NCI-H2171 treated with DMSO at 0.1 percent for 48 hours (cell line): ENCODE measurements at regions not wholly inside any gene's neighbourhood (a gene's known extent, or its start where the extent isn't known, plus 50 kb on each side); places are given as distances from the start of the nearest gene placed in this dataset.

ENCODE experiments used
- DNase-seq: peaks from one replicate; lab custom pipeline; 2025; lab: John Stamatoyannopoulos, UW

DNA sequence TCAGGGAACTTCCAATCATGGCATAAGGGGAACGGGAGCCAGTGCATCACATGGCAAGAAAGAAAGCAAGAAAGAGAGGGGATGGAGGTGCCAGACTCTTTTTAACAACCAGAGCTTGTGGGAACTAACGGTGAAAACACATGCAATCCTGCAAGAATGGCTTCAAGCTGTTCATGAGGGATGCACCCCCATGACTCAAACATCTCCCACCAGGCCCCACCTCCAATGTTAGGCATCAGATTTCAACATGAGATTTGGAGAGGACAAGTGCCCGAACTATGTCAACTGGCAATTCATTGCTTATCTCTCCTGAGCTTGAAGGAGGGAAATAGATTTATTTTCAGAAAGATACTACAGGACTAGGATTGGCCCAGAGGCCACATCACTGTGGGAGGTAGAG, 270.0 kb downstream of the SLC4A3 start:
- no peak for DNase-seq

DNA sequence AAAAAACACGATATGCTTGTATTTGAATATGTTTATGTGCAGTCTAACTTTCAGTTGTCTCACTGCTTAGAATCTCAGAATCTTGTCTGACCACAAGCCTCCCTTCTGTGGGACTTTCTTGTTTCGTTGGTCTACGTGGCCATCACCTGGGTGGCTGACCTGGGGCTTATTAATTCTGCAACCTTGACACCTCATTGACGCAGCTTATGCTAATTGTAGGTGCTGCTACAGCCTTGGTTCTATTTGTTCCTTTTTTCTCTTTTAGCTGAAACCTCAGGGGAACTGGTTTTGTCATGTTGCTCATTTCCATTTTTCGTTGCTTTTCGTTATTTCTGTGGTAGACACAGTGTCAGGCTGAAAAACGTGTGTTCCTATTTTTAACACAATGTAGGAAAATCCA, 273.7 kb downstream of the SLC4A3 start:
- no peak for DNase-seq

DNA sequence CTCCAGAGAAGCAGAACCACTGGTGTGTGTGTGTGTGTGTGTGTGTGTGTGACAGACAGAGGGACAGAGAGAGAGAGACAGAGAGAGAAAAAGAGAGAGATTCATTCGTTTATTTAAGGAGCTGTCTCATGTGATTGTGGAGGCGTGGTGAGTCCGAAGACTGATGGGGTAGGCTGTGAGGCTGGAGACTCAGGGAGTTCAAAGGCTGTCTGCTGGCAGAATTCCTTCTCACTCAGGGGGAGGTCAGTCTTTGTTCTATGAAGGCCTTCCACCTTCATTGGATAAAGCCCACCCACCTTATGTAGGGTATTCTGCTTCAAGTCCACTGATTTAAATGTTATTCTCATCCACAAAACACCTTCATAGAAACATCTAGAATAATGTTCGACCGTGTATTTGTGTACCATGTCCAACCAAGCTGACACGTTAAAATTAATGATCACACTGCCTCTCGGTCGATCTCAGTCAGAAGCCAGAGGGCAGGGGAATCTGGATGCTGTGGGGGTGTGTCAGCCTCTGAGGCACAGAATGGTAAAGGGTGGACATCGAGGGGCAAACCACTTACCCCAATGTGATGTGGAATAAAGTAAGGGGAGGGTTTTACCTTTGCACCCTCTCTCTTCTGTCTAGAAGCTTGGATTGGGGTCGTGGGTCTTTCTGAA, 275.6 kb downstream of the SLC4A3 start:
- no peak for DNase-seq

DNA sequence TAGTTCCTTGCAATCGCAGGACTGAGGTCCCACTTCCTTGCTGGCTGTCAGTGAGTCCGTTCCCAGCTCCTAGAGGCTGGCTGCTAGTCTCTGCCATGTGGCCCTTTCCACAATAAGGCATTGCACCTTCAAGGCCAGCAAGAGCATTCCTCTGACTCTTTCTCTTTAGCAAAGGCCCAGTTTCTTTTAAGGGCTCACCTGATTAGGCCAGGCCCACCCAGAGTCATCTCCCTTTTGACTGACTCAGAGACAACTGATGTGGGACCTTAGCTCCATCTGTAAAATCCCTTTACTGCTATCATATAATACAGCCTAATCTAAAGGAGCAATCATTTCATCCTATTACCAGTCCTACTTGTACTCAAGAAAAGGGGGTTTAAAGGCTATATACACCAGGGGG, 278.2 kb downstream of the SLC4A3 start:
- no peak for DNase-seq

DNA sequence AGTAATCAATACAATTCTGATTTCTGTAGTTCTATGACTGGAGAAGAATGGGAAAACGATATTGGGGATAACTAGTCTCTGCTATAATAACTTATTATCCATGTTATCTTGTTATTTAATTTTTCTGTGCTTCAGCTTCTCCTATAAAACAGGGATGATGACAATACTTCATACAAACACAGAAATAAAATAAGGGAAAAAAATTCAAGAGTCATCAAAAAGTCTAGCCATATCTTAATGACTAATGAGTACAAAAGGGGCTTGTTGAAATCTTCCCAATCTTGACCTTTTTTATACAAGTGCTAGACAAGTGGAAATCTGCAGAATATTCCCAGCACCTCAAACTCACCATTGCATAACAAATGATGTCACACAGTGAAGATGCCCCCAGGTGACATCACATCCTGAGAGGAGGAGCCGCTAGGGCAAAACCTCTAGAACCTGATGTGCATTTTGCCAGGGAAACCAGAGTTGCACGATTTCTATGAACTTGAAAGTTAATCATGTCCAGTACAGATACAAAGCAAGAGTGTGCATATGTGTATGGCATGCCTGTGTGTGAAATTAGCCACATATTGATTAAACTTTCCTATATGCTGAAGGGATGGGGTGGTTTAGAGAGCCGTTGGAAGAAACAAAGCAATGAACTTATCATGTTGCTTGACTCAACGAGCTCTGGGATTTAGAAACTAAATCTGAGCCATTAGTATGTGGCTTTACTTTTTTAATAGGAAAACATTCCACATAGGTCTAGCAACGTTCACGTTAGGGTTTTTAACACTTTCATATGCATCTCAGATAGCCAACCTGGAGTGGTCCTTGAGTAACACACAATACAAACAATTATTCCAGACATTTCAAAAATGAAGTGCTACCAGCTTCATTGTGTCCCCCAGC, 278.9 kb downstream of the SLC4A3 start:
- DNase-seq, result no peak

DNA sequence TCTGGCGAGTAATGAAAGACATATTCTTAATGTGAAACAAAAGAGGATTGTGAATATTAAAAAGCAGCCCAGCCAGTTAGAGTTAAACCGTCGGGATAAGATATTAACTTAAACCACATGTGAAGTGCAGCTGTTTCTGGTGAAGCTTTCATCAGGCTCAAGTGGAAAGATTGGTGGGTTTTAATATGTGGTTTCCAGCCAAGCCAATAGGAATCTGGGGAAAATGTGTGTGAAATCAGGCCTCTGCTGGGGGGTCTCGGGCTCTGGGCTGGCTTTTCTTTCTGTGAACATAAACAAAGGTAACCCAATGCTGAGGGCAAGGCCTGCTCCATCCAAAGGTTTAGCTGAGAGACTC, 279.6 kb downstream of the SLC4A3 start:
- DNase-seq, result no peak

DNA sequence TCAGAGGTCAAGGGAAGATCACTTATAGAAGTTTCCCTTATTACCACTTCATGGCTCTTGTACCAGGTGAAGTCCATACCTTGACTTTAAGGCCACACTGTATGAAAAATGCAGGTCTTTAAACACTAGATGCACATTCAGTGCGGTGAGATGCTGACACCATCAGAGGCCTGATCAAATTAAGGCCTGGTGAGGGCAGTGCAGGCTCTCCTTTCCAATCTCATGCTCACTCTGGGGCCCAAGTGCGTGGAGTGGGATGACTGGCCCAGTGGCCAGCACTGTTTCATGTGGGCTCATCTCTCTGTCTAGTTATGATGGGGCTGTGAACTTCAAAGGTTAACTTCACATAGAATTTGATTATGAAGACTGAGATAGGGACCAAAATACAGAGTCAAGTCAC, 281.1 kb downstream of the SLC4A3 start:
- DNase-seq, result no peak

DNA sequence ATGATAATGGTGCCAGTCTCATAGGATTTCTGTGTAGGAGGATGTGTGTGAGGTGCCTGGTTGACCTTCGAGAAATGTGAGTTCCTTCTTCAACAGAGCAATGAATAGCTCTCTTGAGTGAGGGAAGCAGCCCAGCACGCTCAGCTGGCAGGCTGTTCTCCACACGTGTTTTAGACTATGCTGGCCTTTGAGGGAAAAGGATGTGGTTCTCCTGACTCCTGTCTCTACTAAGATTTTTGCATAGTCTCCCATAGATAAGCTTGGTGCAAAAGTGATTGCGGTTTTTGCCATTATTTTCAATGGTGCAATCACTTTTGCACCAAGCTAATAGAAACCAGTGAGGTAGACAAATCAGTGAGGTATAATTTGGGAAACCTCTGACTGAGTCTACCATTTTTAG, 284.1 kb downstream of the SLC4A3 start:
- DNase-seq, result no peak

DNA sequence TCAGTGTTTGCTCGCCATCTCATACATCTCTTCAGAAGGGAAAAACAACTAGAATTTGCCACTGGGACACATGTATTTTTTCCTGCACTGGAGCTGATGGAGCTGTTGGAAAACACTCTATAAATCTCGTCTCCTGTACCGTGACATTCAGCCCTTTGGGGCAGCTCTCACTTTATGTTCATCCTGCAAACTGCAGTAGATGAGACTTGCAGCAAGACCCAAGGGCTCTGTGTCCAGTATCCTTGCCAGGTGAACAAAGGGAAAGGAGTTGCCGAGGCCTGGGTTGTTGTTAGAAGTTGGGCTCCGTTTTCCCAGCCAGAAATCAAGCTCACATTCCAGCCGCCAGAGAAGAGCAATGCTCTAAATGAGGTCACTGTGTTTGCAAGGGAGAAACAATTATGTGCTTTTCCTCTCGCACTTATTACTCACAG, 285.1 kb downstream of the SLC4A3 start:
- no peak for DNase-seq

DNA sequence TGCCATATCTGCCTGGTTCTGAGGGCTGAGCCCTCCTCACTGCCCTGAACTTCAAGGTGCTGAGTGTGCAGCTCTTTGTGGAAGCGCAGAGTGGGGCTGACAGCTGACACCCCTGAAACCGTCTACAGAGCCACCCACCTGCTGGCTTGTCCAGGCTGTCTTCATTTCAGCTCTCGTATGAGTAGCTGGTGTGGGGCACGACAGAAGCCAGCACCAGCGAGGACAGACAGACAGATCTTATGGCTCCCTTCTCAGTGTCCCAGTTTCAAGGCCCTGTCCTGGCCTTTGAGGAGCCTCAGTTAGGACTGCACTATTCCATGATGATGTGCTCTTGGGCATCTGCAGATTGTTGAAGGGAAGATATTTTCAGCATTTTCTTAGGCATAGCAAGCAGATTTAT, 287.1 kb downstream of the SLC4A3 start:
- DNase-seq, result no peak

DNA sequence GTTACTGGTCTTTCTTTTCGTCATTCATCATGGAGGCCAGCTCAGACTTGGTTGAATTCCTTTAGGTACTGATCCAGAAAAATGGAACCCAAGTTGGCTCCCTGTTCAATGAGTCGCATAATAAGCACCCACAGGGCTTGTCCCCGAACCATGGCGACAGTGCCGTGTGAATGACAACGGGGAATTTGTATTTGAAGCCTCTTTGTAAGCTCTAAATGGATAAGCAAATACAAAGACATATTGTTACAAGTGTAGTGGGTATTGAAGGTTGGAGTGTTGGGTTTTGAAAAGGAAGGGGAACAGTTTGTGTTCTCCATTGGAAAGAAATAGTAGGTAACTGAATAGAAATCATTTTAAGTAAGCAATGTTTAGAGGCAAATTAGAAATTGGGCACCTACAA, 288.9 kb downstream of the SLC4A3 start:
- DNase-seq, result no peak

DNA sequence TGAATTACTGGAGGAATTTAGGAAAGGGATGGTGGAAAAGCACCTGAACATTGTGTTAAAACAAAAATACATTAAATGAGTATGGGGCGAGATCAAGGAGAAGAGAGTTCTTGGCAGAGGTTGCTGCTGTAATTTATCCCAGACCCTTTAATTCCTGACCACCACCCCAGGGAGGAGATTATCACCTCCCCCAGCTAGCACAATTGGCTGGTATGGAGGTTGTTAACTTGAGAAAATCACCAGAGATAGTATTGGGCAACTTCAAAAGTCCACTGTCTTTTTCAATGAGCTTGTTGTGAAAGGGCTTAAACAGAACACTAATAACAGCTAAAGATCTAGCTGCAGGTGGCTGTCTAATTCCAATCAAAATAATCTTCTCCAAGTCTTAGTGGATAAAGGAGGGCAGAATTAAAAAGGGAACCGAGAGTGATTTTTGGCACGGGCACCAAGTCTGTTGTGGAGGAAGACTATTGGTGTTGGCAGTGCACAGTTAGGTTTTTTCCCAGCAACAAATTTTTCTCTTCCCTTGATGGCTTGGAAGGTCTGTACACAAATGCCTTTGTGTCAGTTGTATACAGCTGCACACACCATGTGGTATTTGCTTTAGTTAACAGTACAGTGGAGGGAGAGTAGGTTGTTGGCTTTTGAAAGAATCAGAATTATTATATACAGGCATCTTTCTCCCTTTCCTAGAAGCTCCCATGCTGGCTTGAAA, 289.5 kb downstream of the SLC4A3 start:
- no peak for DNase-seq

DNA sequence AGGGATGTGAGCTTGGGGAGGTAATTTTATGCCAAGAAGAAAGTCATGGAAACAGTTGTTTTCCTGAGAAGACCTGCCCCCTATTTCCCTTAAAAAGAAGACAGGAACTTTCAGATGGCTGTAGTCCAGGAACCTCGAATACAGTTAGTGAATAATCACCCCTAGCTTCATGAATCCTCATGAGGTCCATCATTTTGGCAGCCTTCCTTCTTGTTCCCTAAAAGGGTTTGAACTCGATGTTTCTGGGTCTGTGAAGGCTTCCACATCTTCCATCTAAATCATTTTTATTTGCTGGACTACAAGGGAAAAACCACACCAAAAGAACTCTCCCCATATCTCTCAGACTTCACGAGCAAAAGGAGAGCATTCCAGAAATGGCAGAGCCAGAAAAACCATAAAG, 290.8 kb downstream of the SLC4A3 start:
- DNase-seq, result no peak

DNA sequence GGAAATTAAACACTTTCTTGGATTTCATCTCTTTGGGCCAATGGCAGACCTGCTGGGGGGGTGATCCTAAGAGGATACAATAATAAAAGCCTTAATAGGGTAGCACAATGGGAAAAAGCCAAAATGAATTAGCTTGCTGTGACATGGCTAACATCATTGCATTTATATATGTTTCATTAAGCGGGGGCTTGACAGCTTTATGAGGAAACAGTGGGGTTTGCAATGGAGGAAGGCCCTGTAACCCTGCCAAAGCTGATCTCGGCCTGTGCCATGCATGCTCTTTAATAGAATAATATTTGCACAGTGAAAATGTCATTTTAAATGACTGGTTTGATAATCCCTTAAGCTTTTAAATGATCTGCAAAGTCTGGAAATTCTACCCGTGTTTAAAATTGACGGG, 291.5 kb downstream of the SLC4A3 start:
- no peak for DNase-seq

DNA sequence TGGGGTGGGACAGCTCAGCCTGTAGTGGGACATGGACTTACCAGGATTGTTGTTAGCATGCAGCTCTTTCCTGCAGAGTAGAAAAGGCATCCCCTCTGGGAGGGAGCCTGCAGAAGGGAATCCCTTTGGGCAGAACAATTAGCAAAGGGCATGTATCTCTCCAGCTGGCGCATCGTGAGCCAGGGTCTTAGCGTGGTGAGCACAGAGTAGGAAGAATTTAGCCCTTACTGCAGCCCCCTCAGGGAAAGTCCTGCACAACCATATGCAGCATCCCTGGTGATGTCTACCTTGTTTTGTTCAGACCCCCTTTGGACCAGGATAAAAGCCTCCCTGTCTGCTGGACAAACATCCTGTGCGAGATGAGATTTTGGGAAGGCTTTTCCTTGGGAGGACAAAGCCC, 292.1 kb downstream of the SLC4A3 start:
- DNase-seq, result no peak

DNA sequence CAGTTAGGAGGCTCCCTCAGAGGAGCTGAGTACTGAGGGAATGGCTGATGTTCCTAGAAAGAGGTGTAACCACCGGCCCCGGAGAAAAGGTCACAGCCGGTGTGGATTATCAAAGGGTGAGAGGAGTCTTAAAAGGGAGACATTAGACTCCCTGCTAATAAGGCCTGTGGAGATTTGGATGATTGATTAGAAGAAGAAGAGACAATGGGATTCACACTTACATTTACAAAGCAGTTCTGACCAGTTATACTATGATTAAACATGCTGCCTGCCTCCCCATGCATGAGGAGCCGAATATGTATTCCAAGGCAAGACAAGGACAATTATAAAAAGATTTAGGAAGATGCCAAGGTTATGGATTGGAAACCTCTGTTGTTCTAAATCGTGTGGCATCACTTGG, 302.4 kb downstream of the SLC4A3 start:
- DNase-seq, result no peak

DNA sequence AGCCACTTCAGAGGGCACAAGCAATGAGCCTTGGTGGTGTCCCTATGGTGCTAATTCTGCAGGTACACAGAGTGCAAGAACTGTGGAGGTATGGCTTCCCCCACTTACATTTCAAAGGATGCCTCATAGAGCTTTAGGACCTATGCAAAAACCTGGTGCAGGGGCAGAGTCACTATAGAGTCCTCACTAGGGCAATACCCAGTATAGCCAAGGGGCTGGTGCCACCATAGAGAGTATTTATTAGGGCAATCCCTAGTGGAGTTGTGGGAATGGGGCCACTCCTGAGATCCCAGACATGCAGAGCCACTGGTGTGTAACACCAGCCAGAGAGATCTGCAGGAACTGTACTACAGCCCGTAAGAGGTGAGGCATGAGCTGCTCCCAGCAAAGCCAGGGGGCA, 312.2 kb downstream of the SLC4A3 start:
- no peak for DNase-seq

DNA sequence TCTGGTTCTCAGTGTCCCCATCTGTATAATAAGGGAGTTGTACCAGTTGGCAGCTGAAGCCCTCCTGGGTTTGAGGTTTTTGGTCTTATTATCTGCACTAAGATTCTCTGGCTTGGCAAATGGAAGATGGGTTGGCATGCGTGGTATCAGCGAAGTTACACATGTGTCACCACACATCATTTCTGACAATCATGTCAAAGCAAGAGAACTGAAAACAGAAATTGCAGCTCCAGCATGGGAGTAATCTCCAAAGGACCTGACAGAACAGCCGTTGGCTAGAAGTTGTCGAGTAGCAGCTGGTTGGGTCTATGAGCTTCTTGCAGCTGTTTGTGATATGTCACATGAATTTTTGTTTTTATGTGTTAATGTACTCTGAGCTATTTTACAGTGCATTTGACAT, 317.4 kb downstream of the SLC4A3 start:
- no peak for DNase-seq

DNA sequence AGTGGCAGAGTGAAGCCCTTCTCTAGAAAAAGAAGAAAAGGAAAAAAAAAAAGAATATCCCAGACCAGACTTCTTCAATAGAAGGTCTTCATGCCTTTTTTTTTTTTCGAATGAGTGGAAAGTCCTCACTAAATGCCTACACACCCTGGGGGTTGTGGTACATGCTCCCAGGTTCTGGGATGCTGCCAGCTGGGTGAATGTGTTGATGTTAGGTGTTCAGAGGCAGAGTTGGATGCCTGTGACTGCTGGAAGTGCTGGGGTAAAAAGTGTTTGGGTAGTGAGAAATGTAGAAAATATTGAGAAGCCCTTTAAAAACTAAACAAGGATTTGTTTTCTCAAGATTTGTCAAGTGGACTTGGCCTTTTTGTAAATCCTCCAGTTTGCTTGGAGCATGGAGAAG, 318.6 kb downstream of the SLC4A3 start:
- no peak for DNase-seq

DNA sequence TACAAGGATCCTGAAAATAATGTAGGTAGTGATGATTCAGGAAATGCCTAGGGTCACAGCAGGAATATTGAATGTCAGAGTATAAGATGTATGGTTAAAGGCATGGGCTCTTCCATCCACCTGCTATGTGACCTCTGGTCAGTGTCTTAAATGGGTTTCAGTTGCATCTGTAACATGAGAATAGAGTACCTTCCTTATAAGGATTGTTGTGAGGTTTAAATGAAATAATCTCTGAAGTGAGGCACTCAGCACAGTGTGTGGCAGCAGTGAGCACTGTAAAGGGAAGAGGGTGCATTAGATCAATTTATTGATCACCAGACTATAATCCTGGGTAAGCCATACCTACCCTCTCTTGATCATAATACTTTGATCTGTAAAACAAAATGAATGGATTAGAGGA, 319.1 kb downstream of the SLC4A3 start:
- DNase-seq, result no peak

DNA sequence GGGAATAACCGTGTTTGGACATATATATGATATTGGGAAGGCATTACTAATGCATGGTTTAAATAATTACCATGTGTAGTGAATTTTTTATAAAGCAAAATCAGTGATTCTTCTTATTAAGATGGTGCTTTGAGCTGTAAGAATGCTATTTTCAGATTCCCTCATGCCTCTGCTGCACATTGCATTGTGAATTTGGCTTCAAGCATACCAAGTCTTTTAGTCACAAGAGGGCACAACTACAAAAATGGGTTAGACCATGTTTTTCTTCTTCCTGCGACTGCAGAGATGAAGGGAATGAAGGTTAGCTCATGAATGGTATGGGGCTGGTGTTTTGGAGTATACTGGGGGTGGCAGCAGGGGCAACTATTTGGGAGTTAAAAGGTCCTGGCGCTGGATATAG, 320.1 kb downstream of the SLC4A3 start:
- no peak for DNase-seq

DNA sequence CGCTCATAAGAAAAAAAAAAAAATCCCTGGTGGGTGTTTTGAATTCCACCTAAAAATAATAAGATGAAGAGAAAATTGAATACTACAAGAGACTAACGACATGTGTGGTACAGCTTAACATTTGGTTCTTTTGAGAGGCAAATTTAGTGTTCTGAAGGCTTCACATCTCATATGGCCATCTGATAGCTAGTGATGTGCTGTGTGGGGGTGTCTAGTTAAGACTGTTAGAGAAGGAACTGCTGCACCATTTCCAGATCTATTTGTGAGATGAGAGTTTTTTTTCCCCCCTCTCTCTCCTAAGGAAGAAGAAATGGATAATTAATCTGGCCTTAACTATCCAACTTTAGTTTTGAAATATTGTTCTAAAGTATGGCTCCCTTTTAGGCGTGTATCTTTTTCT, 321.6 kb downstream of the SLC4A3 start:
- no peak for DNase-seq

DNA sequence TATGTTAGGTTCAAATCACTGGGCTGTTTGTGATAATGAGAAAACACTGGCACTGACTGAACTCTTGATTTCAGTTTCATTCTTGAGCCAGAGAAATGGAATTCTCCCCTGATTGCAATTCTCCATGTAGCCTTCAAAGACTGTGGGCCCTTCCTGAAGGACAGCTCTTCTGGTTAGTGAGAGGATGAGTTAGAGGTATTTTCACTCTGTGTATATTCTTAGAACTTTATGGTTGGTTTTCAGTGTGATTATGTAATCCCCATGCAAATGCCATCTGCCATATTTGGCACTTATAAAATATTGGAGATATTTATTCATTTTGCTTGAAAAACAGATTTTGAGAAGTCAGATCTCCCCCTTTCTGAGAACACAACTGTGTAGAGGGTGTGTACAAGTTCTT, 323.7 kb downstream of the SLC4A3 start:
- no peak for DNase-seq
